ENCODE measurements at regions not wholly inside any gene's neighbourhood (a gene's known extent, or its start where the extent isn't known, plus 50 kb on each side); places are given as distances from the start of the nearest gene placed in this dataset.
"Not testable (repeated sequence)": the region's sequence is repeated elsewhere in the genome, so short reads cannot be mapped to it uniquely, and the experiment has no call there.

- not testable (repeated sequence) for TF ChIP-seq POLR2A (IDR thresholded peaks at IDR 0.05)
- TF ChIP-seq, protein P1, sequence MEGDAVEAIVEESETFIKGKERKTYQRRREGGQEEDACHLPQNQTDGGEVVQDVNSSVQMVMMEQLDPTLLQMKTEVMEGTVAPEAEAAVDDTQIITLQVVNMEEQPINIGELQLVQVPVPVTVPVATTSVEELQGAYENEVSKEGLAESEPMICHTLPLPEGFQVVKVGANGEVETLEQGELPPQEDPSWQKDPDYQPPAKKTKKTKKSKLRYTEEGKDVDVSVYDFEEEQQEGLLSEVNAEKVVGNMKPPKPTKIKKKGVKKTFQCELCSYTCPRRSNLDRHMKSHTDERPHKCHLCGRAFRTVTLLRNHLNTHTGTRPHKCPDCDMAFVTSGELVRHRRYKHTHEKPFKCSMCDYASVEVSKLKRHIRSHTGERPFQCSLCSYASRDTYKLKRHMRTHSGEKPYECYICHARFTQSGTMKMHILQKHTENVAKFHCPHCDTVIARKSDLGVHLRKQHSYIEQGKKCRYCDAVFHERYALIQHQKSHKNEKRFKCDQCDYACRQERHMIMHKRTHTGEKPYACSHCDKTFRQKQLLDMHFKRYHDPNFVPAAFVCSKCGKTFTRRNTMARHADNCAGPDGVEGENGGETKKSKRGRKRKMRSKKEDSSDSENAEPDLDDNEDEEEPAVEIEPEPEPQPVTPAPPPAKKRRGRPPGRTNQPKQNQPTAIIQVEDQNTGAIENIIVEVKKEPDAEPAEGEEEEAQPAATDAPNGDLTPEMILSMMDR (IDR thresholded peaks at IDR 0.05) = not testable (repeated sequence)
Observed at GRCh38 chr11:49782000-49782399, 170.2 kb upstream of the OR4C13 start.
